ENCODE measurements at regions not wholly inside any gene's neighbourhood (a gene's known extent, or its start where the extent isn't known, plus 50 kb on each side); places are given as distances from the start of the nearest gene placed in this dataset.
A peak's percentile ranks its signal among the peaks of the same experiment; 100 is the strongest.

- WGBS = no CpG with 5 or more reads among the region's 1 CpG
Measured at GRCh38 chr14:84789012-84789411, 740.9 kb upstream of the FLRT2 start.

GRCh38 chr14:84792722-84793410, 737.1 kb upstream of the FLRT2 start:
- Histone ChIP-seq H4K91ac (ENCODE audit: low read length) (no peak overlapping the region), H3K27me3 (ENCODE audit: control insufficient read depth in 1 of 2, insufficient read depth in 1 of 2, low read length in 2 of 2) (no peaks in the 10 kb centered on the region), H2BK5ac (ENCODE audit: low read depth, low read length, poor library complexity, severe bottlenecking) (no peak overlapping the region), H2BK12ac (ENCODE audit: low read length in 2 of 2) (no peak overlapping the region), H2AK5ac (ENCODE audit: low read length, severe bottlenecking) (no peak overlapping the region), H3K4me2 (ENCODE audit: low read length, poor library complexity, severe bottlenecking) (no peak overlapping the region), H3K9ac (ENCODE audit: low read length) (no peak overlapping the region), H3K18ac (ENCODE audit: low read depth in 1 of 2, low read length in 2 of 2) (no peak overlapping the region), H3K4me3 (ENCODE audit: insufficient read depth in 1 of 2, low read depth in 1 of 2, low read length in 2 of 2) (no peak overlapping the region), H3K9me3 (ENCODE audit: control insufficient read depth, low read length) (no peaks in the 10 kb centered on the region), H2BK120ac (ENCODE audit: low read depth, low read length) (no peak overlapping the region), H3K23ac (ENCODE audit: low read length in 2 of 2) (no peak overlapping the region), H4K8ac (ENCODE audit: low read length) (no peak overlapping the region), H2AFZ (ENCODE audit: low read depth, low read length) (no peak overlapping the region), H3K4ac (ENCODE audit: low read depth in 1 of 2, low read length in 2 of 2) (no peak overlapping the region), H3K36me3 (ENCODE audit: control insufficient read depth in 1 of 2, insufficient read depth in 2 of 2, low read depth in 1 of 2, low read length in 2 of 2) (no peaks in the 10 kb centered on the region), H3K79me1 (replicated peaks; ENCODE audit: low read length, poor library complexity, severe bottlenecking) (no peaks in the 10 kb centered on the region), H3K27ac (ENCODE audit: low read length, poor library complexity, severe bottlenecking) (no peak overlapping the region), H3K4me1 (ENCODE audit: control insufficient read depth, insufficient read depth, low read depth, low read length) (no peaks in the 10 kb centered on the region), H3K14ac (ENCODE audit: low read length in 2 of 2) (no peak overlapping the region), H2BK15ac (ENCODE audit: low read depth, poor library complexity, severe bottlenecking) (no peak overlapping the region)
- 21% methylated on average over 4 of the region's 4 CpGs for WGBS
- DNase-seq = peak; percentile 6

More at GRCh38 chr14:84789012-84789411, 740.9 kb upstream of the FLRT2 start:
- Histone ChIP-seq H3K4ac (ENCODE audit: low read depth in 1 of 2, low read length in 2 of 2) (no peak overlapping the region), H3K36me3 (ENCODE audit: control insufficient read depth in 1 of 2, insufficient read depth in 2 of 2, low read depth in 1 of 2, low read length in 2 of 2) (no peaks in the 10 kb centered on the region), H2BK5ac (ENCODE audit: low read depth, low read length, poor library complexity, severe bottlenecking) (no peak overlapping the region), H3K23ac (ENCODE audit: low read length in 2 of 2) (no peak overlapping the region), H3K9me3 (ENCODE audit: control insufficient read depth, low read length) (no peaks in the 10 kb centered on the region), H3K79me1 (replicated peaks; ENCODE audit: low read length, poor library complexity, severe bottlenecking) (no peaks in the 10 kb centered on the region), H3K18ac (ENCODE audit: low read depth in 1 of 2, low read length in 2 of 2) (no peak overlapping the region), H4K8ac (ENCODE audit: low read length) (no peak overlapping the region), H3K9ac (ENCODE audit: low read length) (no peak overlapping the region), H3K27me3 (ENCODE audit: control insufficient read depth in 1 of 2, insufficient read depth in 1 of 2, low read length in 2 of 2) (no peaks in the 10 kb centered on the region), H3K4me2 (ENCODE audit: low read length, poor library complexity, severe bottlenecking) (no peak overlapping the region), H3K14ac (ENCODE audit: low read length in 2 of 2) (no peak overlapping the region), H2AFZ (ENCODE audit: low read depth, low read length) (no peak overlapping the region), H2BK120ac (ENCODE audit: low read depth, low read length) (no peak overlapping the region), H2BK15ac (ENCODE audit: low read depth, poor library complexity, severe bottlenecking) (no peak overlapping the region), H4K91ac (ENCODE audit: low read length) (no peak overlapping the region), H2AK5ac (ENCODE audit: low read length, severe bottlenecking) (no peak overlapping the region), H3K27ac (ENCODE audit: low read length, poor library complexity, severe bottlenecking) (no peak overlapping the region), H3K4me1 (ENCODE audit: control insufficient read depth, insufficient read depth, low read depth, low read length) (no peaks in the 10 kb centered on the region), H2BK12ac (ENCODE audit: low read length in 2 of 2) (no peak overlapping the region), H3K4me3 (ENCODE audit: insufficient read depth in 1 of 2, low read depth in 1 of 2, low read length in 2 of 2) (no peak overlapping the region)
- no peak for DNase-seq

GRCh38 chr14:84797326-84797725, 732.6 kb upstream of the FLRT2 start:
- H3K23ac ChIP-seq (ENCODE audit: low read length in 2 of 2) = no peak overlapping the region
- H2AFZ ChIP-seq (ENCODE audit: low read depth, low read length) = no peak overlapping the region
- no peak overlapping the region for H4K91ac ChIP-seq (ENCODE audit: low read length)
- H4K8ac ChIP-seq (ENCODE audit: low read length) = no peak overlapping the region
- no peak overlapping the region for H2BK5ac ChIP-seq (ENCODE audit: low read depth, low read length, poor library complexity, severe bottlenecking)
- no peak overlapping the region for H3K4me3 ChIP-seq (ENCODE audit: insufficient read depth in 1 of 2, low read depth in 1 of 2, low read length in 2 of 2)
- no peak overlapping the region for H3K4ac ChIP-seq (ENCODE audit: low read depth in 1 of 2, low read length in 2 of 2)
- no peak overlapping the region for H3K4me2 ChIP-seq (ENCODE audit: low read length, poor library complexity, severe bottlenecking)
- no peaks in the 10 kb centered on the region for H3K9me3 ChIP-seq (ENCODE audit: control insufficient read depth, low read length)
- H3K9ac ChIP-seq (ENCODE audit: low read length) = no peak overlapping the region
- no peak overlapping the region for H2AK5ac ChIP-seq (ENCODE audit: low read length, severe bottlenecking)
- no peak for DNase-seq
- H2BK12ac ChIP-seq (ENCODE audit: low read length in 2 of 2) = no peak overlapping the region
- H3K4me1 ChIP-seq (ENCODE audit: control insufficient read depth, insufficient read depth, low read depth, low read length) = no peaks in the 10 kb centered on the region
- H3K18ac ChIP-seq (ENCODE audit: low read depth in 1 of 2, low read length in 2 of 2) = no peak overlapping the region
- H2BK120ac ChIP-seq (ENCODE audit: low read depth, low read length) = no peak overlapping the region
- 80% methylated on average over 2 of the region's 3 CpGs for WGBS
- H3K27ac ChIP-seq (ENCODE audit: low read length, poor library complexity, severe bottlenecking) = no peak overlapping the region
- H2BK15ac ChIP-seq (ENCODE audit: low read depth, poor library complexity, severe bottlenecking) = no peak overlapping the region
- no peak overlapping the region for H3K14ac ChIP-seq (ENCODE audit: low read length in 2 of 2)
- no peaks in the 10 kb centered on the region for H3K36me3 ChIP-seq (ENCODE audit: control insufficient read depth in 1 of 2, insufficient read depth in 2 of 2, low read depth in 1 of 2, low read length in 2 of 2)
- H3K79me1 ChIP-seq (replicated peaks; ENCODE audit: low read length, poor library complexity, severe bottlenecking) = no peaks in the 10 kb centered on the region
- H3K27me3 ChIP-seq (ENCODE audit: control insufficient read depth in 1 of 2, insufficient read depth in 1 of 2, low read length in 2 of 2) = no peaks in the 10 kb centered on the region

- Histone ChIP-seq H2AFZ (ENCODE audit: low read depth, low read length) (no peak overlapping the region), H3K79me1 (replicated peaks; ENCODE audit: low read length, poor library complexity, severe bottlenecking) (no peaks in the 10 kb centered on the region), H2BK12ac (ENCODE audit: low read length in 2 of 2) (no peak overlapping the region), H3K4me2 (ENCODE audit: low read length, poor library complexity, severe bottlenecking) (no peak overlapping the region), H2BK120ac (ENCODE audit: low read depth, low read length) (no peak overlapping the region), H3K36me3 (ENCODE audit: control insufficient read depth in 1 of 2, insufficient read depth in 2 of 2, low read depth in 1 of 2, low read length in 2 of 2) (no peaks in the 10 kb centered on the region), H3K27ac (ENCODE audit: low read length, poor library complexity, severe bottlenecking) (no peak overlapping the region), H3K23ac (ENCODE audit: low read length in 2 of 2) (no peak overlapping the region), H2AK5ac (ENCODE audit: low read length, severe bottlenecking) (no peak overlapping the region), H3K18ac (ENCODE audit: low read depth in 1 of 2, low read length in 2 of 2) (no peak overlapping the region), H3K27me3 (ENCODE audit: control insufficient read depth in 1 of 2, insufficient read depth in 1 of 2, low read length in 2 of 2) (no peaks in the 10 kb centered on the region), H3K9me3 (ENCODE audit: control insufficient read depth, low read length) (no peaks in the 10 kb centered on the region), H4K8ac (ENCODE audit: low read length) (no peak overlapping the region), H2BK15ac (ENCODE audit: low read depth, poor library complexity, severe bottlenecking) (no peak overlapping the region), H3K14ac (ENCODE audit: low read length in 2 of 2) (no peak overlapping the region), H3K4ac (ENCODE audit: low read depth in 1 of 2, low read length in 2 of 2) (no peak overlapping the region), H3K4me1 (ENCODE audit: control insufficient read depth, insufficient read depth, low read depth, low read length) (no peaks in the 10 kb centered on the region), H4K91ac (ENCODE audit: low read length) (no peak overlapping the region), H2BK5ac (ENCODE audit: low read depth, low read length, poor library complexity, severe bottlenecking) (no peak overlapping the region), H3K4me3 (ENCODE audit: insufficient read depth in 1 of 2, low read depth in 1 of 2, low read length in 2 of 2) (no peak overlapping the region), H3K9ac (ENCODE audit: low read length) (no peak overlapping the region)
- no peak for DNase-seq
- WGBS = no CpG with 5 or more reads among the region's 1 CpG
Measured at GRCh38 chr14:84804468-84804867, 725.5 kb upstream of the FLRT2 start.
